ENCODE measurements at regions not wholly inside any gene's neighbourhood (a gene's known extent, or its start where the extent isn't known, plus 50 kb on each side); places are given as distances from the start of the nearest gene placed in this dataset.

DNA sequence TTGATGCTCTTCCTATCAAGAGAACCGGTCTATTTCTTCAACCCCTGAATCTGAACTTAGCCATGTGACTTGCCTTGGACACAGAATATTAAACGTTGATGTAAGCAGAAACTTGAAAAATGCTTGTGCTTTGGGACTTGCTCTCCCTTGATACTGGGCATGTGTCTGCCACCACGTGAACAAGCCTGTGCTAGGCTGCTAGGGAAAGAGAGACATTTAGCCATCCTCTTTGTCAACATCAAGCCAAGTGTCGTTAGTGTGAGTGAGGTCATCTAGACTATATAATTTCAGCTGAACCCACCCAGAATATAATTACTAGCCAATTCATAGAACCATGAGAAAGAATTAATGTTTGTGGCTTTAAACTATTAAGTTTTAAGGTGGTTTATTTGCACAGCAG is 98.2 kb upstream of the TRHDE start:
- no peak for TF ChIP-seq CTCF (IDR thresholded peaks at IDR 0.05; ENCODE audit: poor library complexity, severe bottlenecking)
- no peak for TF ChIP-seq POLR2AphosphoS5 (IDR thresholded peaks at IDR 0.05)
- TF ChIP-seq EZH2 (IDR thresholded peaks at IDR 0.05; ENCODE audit: borderline replicate concordance, insufficient read depth, low read length, poor library complexity, severe bottlenecking), result no peak
- TF ChIP-seq RAD21 (conservative IDR thresholded peaks at IDR 0.05), result no peak
- no peak for TF ChIP-seq EP300 (conservative IDR thresholded peaks at IDR 0.05; ENCODE audit: poor library complexity, severe bottlenecking)

All from neural cell (in vitro differentiated cells).